Ecto neural progenitor cell (in vitro differentiated cells): ENCODE measurements at regions not wholly inside any gene's neighbourhood (a gene's known extent, or its start where the extent isn't known, plus 50 kb on each side); places are given as distances from the start of the nearest gene placed in this dataset.
A peak's percentile ranks its signal among the peaks of the same experiment; 100 is the strongest.

Source experiments
- DNase-seq: peaks from one replicate; pipeline ENCODE4 v3.0.0-alpha.2; 2018; ENCODE audit warnings: low spot score

DNA sequence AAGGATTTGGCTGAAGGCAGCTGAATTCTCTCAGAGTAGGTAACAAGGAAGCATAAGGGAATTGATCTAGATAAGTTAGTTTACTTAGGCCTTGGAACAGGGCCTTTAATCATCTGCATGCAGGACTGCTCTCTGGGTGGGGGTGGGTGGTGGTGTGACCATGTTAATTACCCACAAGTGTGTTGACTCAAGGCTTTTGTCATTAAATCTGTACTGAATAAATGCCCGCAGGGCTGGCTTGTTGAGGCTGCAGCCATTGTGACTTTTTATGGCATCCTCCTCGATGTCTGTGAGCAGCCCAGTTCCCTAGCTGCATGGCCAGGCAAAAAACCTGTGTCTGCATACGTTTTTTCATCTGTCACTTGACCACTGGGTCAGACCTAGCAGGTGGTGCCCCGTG, 63.5 kb upstream of the ASCC3 start:
- DNase-seq = no peak

DNA sequence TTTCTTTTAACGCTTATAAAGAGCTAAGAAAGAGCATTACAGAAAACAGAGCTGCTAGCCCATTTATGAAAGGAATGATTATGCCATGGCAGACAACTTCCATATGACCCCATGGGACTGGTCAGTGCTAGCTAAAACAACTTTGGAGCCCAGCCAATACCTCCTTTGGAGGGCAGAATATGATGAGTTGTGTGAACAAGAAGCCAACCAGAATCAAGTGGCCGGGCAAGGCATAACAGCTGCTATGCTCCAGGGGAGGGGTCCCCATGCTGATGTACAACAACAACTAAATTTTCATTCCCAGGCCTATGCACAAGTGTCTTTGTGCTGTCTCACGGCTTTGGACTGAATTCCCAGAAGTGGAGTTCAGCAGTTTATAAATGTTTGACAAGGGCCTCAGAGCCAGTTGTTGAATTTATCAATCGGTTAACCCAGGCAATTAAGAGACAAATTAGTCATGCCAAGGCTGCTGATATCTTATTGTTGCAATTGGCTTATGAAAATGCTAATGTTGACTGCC, 65.0 kb upstream of the ASCC3 start:
- DNase-seq = no peak

DNA sequence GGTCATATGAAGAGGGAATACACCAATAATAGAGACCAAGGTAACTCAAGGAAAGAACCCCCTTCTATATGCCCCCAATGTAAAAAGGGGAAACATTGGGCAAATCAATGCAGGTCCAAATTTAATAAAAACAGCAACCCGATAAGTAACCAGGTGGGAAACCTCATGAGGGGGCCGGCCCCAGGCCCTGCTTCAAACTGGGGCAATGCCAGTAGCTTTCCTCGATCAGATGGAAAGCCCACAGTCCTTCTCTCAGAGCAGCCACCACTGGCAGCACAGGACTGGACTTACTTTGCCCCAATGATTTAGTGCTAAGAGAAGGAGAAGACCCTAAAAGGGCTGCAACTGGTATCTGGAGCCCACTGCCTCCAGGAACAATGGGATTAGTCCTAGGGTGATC, 65.6 kb upstream of the ASCC3 start:
- no peak for DNase-seq

DNA sequence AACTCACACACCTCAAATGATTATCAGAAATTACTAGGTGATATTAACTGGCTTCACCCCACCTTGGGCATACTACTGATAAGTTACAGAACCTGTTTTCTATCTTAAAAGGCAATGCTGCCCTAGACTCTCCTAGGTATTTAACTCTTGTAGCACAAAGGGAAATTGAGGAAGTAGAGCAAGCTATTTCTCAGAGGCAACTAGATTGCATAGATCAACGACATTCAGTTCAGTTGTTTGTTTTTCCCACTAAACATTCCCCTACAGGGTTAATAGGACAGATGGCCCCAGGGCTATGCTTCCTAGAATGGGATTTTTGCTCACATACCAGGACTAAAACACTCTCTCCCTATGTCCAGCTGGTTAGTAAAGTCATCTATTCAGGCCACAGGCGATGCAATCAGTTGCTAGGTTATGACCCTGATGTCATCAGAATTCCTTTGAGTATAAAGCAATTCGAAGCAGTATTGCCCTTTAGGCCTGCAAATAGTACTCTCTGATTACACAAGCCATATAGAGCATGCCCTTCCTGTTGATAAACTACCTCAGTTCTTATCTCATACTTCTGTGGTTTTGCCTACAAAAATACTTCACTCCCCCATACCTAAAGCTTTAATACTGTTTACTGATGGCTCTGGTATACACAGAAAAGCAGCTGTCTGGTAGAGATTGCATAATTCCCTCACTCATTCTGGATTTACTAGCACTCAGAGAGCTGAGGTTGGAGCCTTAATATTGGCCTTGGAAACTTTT, 67.4 kb upstream of the ASCC3 start:
- DNase-seq = no peak

DNA sequence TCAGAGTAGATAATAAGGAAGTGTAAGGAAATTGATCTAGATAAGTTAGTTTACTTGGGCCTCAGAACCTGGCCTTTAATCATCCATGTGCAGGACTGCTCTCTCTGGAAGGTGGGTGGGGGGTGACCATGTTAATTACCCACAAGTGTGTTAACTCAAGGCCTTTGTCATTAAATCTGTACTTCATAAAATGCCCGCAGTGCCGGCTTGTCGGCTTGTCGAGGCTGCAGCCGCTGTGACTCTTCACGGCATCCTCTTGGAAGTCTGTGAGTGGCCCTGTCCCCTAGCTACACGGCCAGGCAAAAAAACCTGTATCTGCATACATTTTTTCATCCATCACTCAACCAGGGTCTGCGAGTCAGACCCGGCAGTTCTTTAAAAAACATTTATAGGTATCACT, 70.9 kb upstream of the ASCC3 start:
- DNase-seq = no peak

DNA sequence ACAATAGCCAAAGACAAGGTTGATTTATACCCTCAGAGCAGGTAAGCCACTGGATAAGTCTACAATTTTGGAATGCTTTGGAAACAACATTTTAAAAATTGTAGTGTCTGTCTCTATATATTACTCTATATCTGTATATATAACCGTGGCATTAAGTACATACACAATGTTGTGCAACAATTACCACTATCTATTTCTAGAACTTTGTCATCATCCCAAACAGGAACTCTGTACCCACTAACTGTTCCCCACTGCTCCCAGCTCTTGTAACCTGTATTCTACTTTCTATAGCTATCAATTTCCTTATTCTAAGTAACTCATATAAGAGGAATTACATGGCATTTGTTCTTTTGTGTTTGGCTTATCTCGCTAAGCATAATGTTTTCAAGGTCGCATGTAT, 78.2 kb upstream of the ASCC3 start:
- DNase-seq = no peak

DNA sequence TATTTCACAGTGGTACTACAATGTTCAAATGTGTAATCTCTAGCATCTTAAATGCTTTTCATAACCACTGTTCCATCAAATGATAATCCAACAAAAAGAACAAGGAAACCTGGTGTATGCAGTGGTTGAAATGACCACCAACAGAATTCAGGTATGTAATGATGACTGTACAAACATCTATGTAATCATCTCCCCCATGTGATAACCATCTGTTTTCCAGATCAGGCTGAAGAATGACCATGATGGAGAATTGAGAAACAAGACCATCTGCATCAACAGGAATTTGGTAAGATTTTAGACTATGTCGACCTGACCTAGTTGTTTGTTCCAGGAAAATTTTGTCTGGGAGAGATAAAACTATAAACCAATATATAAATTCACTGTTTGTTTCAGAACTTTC, 81.3 kb upstream of the ASCC3 start:
- DNase-seq = no peak

DNA sequence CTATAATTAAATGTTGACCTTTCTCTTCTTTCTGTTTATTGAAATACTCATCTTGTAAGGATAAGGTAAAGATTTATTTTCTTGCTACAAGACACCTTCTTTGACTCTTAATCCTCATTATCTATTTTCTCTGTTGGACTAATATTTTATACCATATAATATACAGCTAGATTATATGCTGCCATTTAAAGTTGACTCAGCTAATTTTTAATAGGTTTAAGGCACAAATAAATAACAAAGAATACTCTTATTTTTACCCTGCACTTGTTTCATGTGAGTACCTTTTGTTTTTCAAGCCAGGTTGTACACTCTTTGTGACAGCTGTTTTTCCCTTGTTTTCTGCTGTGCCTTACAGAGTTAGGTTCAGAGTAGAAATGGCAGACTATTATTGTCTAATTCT, 83.9 kb upstream of the ASCC3 start:
- DNase-seq = no peak

DNA sequence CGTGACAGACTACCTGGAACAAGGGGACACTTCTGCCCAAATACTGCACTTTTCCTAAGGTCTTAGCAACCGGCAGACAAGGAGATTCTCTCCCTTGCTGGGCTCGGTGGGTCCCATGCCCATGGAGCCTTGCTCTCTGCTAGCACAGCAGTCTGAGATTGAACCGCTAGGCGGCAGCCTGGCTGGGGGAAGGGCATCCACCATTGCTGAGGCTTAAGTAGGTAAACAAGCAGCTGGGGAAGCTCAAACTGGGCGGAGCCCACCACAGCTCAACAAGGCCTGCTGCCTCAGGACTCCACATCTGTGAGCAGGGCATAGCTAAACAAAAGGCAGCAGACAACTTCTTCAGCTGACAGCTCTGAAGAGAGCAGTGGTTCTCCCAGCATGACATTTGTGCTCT, 87.8 kb upstream of the ASCC3 start:
- peak; percentile 50 for DNase-seq

DNA sequence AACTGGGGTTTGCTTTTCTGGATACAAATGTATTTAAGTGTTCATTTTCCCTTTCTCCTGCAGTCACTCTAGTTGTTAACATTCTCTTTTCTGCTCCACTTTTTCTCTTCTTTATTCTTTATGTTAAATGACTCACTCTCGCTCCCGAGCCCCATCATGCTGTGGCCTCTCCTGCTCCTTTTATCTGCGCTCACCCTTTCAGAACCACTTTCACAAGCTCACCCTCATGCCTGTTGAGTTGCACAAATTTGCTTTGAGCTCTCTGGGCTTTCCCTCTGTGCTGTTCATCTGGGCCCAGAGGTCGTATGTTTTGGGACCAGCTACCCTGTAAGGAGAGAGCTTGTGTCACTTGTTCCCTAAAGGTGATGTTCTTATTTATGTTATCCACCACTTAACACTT, 98.1 kb upstream of the ASCC3 start:
- peak; percentile 49 for DNase-seq

DNA sequence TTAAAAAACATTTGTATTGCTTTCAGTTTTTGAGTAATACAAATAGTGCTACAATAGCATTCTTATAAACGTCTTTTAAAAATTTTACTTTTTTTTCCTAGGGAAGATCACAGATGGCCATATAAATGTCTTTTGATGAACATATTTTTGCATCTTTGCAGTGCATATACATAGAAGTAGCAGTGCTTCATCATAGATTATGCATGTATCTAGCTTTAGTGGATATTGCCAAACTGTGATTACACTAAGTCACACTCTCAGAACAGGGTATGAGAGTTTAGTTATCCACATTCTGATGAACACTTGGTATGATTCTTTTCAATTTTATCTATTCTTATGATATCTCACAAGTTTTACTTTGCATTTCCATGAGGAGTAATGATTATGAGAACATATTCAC, 99.8 kb upstream of the ASCC3 start:
- DNase-seq = no peak

DNA sequence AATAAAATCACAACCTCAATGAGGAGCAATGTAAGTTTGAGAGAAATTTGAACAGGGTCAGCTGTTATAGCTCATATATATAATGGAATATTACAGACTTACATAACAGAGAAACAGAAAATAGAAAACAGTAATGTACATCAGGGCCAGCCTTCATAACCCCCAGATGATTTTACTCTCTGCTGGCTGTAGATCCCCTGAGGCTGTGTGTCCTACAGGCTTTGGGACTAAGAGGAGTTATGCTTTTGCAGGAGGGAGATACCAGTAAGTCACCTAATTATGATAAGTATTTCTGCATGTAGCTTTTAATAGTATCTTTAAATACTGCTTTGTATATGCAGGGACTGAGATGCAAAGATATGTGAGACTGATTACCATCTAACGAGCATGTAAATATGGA, 105.8 kb upstream of the ASCC3 start:
- DNase-seq = no peak

DNA sequence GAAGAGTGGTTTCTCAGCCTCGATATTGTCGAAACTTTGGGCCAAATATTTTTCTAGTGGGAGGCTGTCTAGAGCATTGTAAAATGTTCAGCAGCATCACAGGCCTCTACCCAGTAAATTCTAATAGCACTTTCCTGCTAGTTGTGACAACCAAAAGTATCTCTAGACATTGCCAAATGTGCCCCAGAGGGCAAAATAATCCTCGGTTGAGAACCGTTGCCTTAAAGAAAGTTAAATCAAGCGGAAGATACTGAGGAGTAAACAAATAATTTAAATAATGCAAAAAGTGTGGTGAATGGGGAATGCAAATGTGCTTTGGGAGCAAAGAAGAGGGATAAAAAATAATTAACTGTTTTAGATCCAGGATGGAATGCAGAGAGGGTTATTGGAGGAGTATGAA, 106.4 kb upstream of the ASCC3 start:
- DNase-seq = no peak

DNA sequence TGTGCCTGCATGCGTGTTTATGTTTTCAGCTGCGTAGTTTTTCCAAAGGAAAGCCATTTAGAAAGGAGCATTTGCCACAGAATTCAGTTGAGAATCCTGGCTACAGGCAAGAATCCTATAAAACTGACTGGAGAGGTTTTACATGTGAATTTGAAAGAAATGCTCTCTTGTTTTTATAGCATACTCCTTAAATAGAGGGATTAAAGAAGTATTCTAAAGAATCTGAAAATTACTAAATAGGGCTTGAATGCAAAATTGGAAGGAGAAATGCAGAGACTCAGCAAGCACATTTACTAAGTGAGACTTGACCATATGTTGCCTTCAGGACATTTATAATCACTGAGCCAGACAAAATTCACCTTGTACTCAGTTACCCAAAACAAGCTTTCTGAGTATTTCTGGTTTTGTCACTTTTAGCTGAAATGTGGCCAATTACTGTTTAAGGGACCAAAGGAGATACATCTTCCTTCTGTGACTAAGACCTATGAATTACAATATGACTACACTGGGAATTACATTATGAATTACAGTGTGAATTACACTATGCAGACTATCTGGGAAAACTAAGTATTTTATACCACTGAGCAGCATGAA, 107.4 kb upstream of the ASCC3 start:
- no peak for DNase-seq

DNA sequence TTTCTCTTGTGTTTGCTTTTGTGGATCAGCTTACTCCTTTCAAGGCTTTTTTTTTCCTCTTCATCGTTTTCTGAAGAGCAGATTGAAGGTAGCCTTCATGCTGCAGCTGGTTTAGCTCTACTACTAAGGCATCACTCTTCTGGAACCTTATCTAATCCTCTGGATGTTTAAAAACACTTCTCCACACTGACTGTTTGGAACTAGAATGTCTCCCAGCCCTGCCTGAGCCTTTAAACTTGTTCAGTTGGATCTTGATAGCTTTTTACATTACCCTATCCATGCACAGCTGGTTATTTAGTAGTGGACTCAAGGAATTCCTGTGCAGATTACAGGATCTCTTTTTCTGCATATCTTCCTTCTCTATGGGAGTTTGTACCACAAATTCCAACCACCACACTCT, 108.9 kb upstream of the ASCC3 start:
- no peak for DNase-seq

DNA sequence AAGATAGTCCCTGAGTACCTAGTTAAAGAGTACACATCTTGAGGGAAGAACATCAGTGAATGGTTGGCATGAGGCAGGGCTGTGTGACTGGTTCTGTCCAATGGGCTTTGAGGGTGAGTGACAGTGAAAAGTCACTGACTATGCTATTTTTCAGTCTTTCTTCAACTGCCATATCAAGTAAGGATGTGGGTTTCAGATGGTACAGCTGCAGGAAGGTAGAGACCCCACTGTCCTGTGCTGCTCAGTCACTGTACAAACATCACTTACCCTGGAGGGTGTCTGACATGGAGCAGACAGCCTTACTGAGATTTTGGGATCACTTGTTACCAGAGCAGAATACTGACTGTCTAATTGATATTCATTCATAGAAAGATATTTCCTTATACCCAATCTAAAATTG, 115.3 kb upstream of the ASCC3 start:
- DNase-seq = no peak

DNA sequence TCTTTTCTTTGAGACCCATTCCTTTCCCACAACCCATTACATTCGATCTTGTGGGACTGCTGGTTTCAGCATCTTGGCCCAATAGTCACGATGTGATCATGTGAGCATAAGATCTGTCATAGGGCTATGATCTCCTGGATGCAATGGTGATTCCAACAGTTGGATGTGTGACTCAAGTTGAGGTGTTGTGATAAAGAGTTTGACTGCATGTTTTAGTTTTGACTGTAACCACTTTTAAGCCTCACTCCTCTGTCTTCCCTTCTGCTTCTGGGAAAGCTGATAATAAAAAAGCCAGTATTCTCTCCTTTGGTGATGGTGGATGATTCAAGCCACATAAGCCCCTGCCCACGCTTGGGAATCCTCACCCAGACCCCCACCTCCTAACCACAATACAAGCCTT, 117.0 kb upstream of the ASCC3 start:
- no peak for DNase-seq

DNA sequence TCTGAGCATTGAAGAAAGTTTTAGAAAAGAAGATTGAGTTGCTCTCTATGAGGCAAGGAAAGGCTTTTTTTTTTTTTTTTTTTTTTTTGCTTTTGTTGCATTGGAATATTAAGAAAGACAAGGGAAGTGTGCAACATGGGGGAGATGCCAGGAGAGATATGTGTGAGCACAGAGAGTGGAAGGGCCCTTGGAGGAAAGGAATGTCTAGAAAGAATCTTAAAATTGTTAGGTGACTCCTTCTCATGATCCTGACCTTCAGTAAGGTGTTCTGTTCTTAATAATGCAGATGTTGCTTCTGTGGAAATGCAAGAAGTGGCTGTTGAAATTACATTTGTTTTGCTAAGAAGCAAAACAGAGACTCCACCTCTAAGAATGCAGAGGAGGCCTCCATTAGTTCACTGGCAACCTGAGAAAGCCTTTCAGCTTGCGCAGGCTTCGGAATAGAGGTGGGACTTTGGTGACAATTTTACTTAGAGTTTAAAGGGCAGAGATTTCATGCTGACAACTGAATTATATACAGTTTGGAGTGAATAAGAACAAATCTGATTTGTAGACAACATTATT, 118.0 kb upstream of the ASCC3 start:
- no peak for DNase-seq

DNA sequence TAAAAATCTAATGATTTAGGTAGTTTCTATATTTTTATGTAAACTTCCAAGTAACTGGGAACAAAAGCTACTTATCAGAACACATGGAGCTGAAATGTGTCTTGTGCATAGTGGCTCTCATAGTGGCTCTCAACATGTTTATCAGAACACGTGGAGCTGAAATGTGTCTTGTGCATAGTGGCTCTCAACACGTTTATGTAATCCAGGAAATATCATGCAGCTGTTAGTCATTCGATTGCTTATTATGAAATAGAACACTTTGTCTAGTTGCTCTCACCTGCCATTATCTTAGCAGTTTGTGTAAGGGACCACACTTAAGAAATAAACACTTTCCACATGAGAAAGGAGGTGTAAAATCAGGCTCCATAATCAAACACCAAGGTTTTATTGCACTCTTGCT, 119.2 kb upstream of the ASCC3 start:
- DNase-seq = no peak

DNA sequence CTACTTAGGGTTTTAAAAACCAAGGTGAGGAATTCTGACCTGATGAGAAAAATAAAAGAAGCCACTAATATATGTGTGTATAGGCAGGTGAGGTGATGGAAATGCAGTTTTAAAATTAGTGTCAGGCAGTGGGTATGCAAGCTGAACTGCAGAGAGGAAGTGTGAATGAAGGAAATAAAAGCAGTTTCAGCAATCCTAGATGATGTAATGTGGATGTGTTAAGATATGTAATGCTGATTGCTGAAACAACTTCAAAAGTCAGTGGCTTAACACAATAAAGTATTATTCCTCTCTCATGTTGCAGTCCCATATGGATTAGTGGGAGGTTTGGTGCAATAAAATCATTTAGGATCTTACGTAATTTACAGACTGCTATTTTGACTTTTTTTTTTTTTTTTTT, 119.9 kb upstream of the ASCC3 start:
- DNase-seq = no peak

DNA sequence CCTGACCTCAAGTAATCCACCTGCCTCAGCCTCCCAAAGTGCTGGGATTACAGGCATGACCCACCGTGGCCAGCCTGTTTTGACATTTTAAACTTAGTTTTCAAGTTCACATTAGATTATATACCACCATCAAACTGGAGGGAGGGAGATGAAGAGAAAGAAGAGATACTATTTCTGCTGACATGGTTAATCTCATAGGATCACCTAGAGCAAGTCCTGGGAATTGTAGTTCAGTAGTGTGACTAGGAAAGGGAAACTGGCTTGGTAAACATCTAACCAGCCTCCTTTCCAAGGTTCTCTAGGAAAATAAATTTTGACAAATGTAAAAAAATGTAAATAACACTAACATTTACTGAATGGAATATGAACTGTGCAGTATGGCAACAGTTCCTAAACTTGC, 120.5 kb upstream of the ASCC3 start:
- no peak for DNase-seq

DNA sequence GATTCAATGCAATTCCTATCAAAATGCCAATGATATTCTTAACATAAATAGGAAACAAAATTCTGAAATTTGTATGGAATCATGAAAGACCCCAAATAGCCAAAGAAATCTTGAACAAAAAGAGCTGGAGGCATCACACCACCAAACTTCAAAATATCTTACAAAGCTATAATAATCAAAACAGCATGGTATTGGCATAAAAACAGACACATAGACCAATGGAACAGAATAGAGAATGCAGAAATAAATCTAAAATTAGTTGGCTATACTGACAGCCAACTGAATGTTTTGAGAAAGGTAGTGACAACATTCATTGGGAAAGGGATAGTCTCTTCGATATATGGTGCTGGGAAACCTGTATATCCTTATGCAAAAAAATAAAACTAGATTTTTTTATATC, 121.9 kb upstream of the ASCC3 start:
- no peak for DNase-seq

DNA sequence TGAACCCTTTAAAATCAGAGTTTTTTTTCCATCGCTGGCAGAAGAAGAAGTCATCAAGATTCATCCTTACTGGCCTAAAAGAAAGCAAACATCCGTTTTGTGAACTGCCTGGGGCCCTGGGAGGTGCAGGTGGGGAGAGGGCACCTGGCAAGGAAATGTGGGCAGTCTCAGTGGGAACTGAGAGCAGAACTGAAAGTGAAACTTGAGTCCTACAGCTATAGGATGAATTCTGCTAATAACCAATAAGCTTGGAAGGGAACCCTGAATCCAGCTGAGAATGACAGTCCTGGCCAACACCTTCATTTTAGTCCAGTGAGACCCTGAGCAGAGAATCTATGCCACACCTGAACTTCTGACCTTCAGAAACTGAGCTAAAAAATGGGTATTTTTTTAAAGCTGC, 130.1 kb upstream of the ASCC3 start:
- no peak for DNase-seq
